Epithelial cell of proximal tubule (primary cell): ENCODE measurements at regions not wholly inside any gene's neighbourhood (a gene's known extent, or its start where the extent isn't known, plus 50 kb on each side); places are given as distances from the start of the nearest gene placed in this dataset.

Experiments
- DNase-seq: peaks from one replicate; pipeline ENCODE4 v3.0.0-alpha.2; 2011; ENCODE audit warnings: low read depth
- H3K4me3 ChIP-seq: 2 replicates; pipeline ENCODE4 v1.5.1; 2011; ENCODE audit warnings: low read depth, mild to moderate bottlenecking, low read length
- TF ChIP-seq, protein P1 (sequence below): conservative IDR thresholded peaks from 2 replicates; pipeline ENCODE4 v1.5.1; 2012; ENCODE audit warnings: low read depth, mild to moderate bottlenecking, low read length

DNA sequence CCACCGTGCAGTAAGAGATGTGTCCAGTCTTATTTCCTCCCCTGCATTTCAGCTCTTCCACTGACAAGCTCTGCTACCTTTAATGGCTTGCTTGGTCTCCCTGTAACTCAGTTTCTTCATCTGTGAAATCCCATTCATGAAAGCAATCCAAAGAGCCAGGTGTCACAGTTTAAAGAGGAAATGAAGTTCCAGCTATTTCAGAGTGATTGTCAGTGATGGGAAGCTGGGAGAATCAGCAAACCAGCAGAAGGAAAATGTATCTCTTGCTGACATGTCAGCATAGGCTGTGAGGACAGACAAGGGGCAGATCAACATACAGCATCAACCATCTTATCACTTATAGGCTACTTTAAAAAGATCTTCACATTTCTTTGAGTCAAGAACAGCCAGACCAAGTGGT lies 445.3 kb downstream of the ADRA2A start:
- DNase-seq, result no peak
- TF ChIP-seq, protein P1, sequence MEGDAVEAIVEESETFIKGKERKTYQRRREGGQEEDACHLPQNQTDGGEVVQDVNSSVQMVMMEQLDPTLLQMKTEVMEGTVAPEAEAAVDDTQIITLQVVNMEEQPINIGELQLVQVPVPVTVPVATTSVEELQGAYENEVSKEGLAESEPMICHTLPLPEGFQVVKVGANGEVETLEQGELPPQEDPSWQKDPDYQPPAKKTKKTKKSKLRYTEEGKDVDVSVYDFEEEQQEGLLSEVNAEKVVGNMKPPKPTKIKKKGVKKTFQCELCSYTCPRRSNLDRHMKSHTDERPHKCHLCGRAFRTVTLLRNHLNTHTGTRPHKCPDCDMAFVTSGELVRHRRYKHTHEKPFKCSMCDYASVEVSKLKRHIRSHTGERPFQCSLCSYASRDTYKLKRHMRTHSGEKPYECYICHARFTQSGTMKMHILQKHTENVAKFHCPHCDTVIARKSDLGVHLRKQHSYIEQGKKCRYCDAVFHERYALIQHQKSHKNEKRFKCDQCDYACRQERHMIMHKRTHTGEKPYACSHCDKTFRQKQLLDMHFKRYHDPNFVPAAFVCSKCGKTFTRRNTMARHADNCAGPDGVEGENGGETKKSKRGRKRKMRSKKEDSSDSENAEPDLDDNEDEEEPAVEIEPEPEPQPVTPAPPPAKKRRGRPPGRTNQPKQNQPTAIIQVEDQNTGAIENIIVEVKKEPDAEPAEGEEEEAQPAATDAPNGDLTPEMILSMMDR, result no peak
- H3K4me3 ChIP-seq, result no peak overlapping the region

DNA sequence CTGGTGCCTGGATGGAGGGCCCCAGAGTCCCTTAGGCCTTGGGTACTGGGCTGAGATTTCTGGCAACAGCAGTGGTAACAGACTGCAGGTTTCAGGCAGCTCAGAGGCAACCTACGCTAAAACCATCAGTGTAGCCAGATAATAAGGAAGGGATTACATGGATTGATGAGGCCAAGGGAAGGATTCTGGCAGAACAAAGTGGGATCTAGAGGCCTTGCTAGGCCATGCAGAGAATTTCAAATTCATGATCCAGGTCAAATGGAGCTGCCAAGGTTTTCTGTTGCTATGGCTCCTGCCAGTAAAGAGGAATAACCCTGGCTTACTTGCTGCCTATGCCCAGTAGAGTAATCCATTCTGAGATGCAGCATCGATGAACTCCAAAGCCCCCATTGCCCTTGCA lies 445.7 kb downstream of the ADRA2A start:
- no peak overlapping the region for H3K4me3 ChIP-seq
- TF ChIP-seq, protein P1, result no peak
- no peak for DNase-seq

GRCh38 chr10:111523016-111523415 lies 446.2 kb downstream of the ADRA2A start:
- DNase-seq, result no peak
- H3K4me3 ChIP-seq, result no peak overlapping the region
- TF ChIP-seq, protein P1, result no peak

DNA sequence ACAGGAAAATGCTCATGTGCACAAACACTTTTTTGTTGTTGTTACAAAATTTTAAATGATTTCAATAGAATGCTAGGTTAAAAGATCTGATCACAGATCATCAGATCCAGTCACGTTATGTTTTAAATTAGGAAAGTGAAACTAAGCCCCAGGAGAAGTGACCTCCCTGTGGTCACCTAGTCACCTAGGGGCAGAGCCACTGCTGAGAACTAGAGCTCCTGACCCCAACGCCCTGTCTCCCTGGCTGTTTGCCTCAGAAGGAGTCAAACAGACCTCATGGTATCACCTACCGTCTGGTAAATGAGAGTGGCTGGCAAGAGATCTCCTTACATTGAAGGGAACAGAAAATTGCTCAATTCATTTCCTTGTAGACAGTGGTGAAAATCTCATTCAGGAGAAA lies 447.3 kb downstream of the ADRA2A start:
- H3K4me3 ChIP-seq, result no peak overlapping the region
- no peak for DNase-seq
- TF ChIP-seq, protein P1, result no peak

DNA sequence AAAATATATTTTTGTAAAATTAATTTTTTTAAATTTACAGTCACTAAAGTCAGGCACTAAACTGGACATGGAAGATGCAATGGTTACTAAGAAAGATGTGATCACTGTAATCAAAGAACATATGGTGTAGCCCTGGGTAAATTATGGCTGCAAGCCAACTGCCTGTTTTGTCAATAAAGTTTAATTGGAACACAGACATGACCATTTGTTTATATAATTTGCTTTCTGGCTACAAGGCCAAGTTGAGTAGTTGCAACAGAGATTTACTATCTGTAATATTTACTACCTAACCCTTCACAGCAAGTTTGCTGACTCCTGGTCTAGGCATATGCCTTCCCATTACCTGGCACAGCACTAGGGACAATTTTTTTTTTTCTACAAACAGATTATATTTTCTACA lies 448.9 kb downstream of the ADRA2A start:
- H3K4me3 ChIP-seq, result no peak overlapping the region
- DNase-seq, result no peak
- TF ChIP-seq, protein P1, result no peak

DNA sequence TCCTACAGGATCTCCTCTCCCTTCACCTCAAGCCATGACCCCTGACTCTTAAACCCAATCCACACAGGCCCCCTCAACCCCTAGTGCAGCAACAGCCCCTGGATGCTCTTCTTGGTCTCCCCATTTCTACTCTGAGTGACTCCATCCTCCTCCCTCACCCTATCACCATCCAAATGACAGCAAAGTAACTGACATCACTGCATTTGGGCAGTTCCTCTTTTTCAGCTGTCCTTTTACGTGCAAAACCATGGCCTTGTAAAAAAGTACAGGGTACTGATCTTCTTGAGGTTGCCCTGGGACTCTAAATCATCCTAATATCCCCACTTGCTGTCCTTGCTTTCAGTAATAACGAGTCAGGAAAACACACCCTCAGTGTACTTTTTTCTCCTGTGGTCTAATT lies 454.9 kb downstream of the ADRA2A start:
- no peak overlapping the region for H3K4me3 ChIP-seq

DNA sequence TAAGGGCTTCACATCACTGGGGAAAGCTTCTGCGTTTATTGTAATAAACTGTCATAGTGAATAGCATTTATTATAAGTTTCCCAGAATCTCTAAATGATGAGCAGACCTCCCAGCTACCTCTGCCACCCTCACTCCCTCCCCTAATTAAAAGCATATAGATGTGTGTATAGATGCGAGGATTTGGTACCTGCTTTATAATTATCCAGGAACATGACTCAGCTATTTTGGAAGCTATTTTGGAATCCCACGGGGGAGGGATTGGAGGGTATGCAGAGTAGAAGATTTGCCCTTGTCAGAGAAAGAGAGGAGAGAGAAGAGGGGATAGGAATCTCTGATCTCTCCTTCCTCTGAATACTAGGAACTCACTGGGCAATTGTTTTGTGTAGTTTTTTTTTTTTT lies 455.3 kb downstream of the ADRA2A start:
- TF ChIP-seq, protein P1, result no peak
- H3K4me3 ChIP-seq, result no peak overlapping the region
- no peak for DNase-seq

More for the DNA sequence above, 454.9 kb downstream of the ADRA2A start:
- TF ChIP-seq, protein P1, result no peak
- no peak for DNase-seq
